CD4-positive, alpha-beta T cell (primary cell): ENCODE measurements at regions not wholly inside any gene's neighbourhood (a gene's known extent, or its start where the extent isn't known, plus 50 kb on each side); places are given as distances from the start of the nearest gene placed in this dataset.
A peak's percentile ranks its signal among the peaks of the same experiment; 100 is the strongest.

Experiments
- ATAC-seq: fragments of 200-7000 bp; cut with Tn5 transposase; one replicate; pipeline ENCODE4 v1.10.0; 2022; ENCODE audit warnings: mild to moderate bottlenecking; ENCODE audit not compliant: poor library complexity
- CTCF ChIA-PET: fragments of 350-600 bp; sonication (Branson Sonifier 250); formaldehyde crosslinking; loops from one replicate; lab custom pipeline; 2021; ENCODE audit warnings: antibody characterized with exemption, inconsistent platforms; lab: Charles Lee
- POLR2A ChIA-PET: fragments of 350-600 bp; sonication (Branson Sonifier 250); formaldehyde crosslinking; loops from one replicate; lab custom pipeline; 2021; ENCODE audit warnings: antibody characterized with exemption, inconsistent platforms; lab: Charles Lee
- DNase-seq, 14 experiments: peaks; one replicate each; pipeline ENCODE4 v3.0.0-alpha.2; 2013 to 2020; ENCODE audit warnings: mixed read lengths in 2 of 14
- H3K27ac ChIP-seq, 2 donors: one replicate each; pipeline versions ENCODE4 v1.5.1 to v1.7.0; 2013; ENCODE audit warnings: low read length in 2 of 2, low read depth in 1 of 2, mild to moderate bottlenecking in 1 of 2
- H3K27me3 ChIP-seq, 2 experiments: 1 replicate in 1 of 2; 2 replicates in 1 of 2; pipeline versions ENCODE4 v1.6.1 to v1.7.0; 2013; ENCODE audit warnings: low read length in 2 of 2, control low read depth in 1 of 2, mild to moderate bottlenecking in 1 of 2, moderate library complexity in 1 of 2; ENCODE audit not compliant: insufficient read depth in 2 of 2, control insufficient read depth in 1 of 2
- H3K36me3 ChIP-seq: one replicate; pipeline ENCODE4 v1.6.1; 2013; ENCODE audit warnings: low read length, control low read depth; ENCODE audit not compliant: insufficient read depth
- H3K4me1 ChIP-seq: one replicate; pipeline ENCODE4 v1.6.1; 2013; ENCODE audit warnings: low read length, control low read depth; ENCODE audit not compliant: insufficient read depth
- H3K4me3 ChIP-seq: one replicate; pipeline ENCODE4 v1.5.1; 2013; ENCODE audit warnings: mild to moderate bottlenecking, low read length, moderate library complexity
- H3K9me3 ChIP-seq, 2 experiments: 1 replicate in 1 of 2; 2 replicates in 1 of 2; pipeline versions ENCODE4 v1.6.1 to v1.7.0; 2013; ENCODE audit warnings: low read length in 2 of 2, mild to moderate bottlenecking in 2 of 2, control low read depth in 1 of 2, moderate library complexity in 1 of 2; ENCODE audit not compliant: control insufficient read depth in 1 of 2, insufficient read depth in 1 of 2
- H3K27ac Mint-ChIP-seq: one replicate; pipeline ENCODE4 v1.8.0; 2020; ENCODE audit warnings: mixed read lengths
- H3K27me3 Mint-ChIP-seq: one replicate; pipeline ENCODE4 v1.8.0; 2021; ENCODE audit warnings: mixed read lengths
- H3K36me3 Mint-ChIP-seq: one replicate; pipeline ENCODE4 v1.8.0; 2021; ENCODE audit warnings: low read depth, mixed read lengths
- H3K4me1 Mint-ChIP-seq: one replicate; pipeline ENCODE4 v1.8.0; 2021; ENCODE audit warnings: low read depth, mixed read lengths
- H3K4me3 Mint-ChIP-seq: one replicate; pipeline ENCODE4 v1.8.0; 2020; ENCODE audit warnings: mild to moderate bottlenecking, mixed read lengths
- H3K9me3 Mint-ChIP-seq: one replicate; pipeline ENCODE4 v1.8.0; 2020; ENCODE audit warnings: mixed read lengths
- CTCF ChIP-seq: fragments of 200-600 bp; IDR thresholded peaks from one replicate; pipeline ENCODE4 v1.8.0; 2022; ENCODE audit warnings: antibody characterized with exemption, mild to moderate bottlenecking
- intact Hi-C, 2 experiments: fragments of 100-400 bp; cut with DNase I in 1 of 2; cut with micrococcal nuclease in 1 of 2; formaldehyde crosslinking; loops; one replicate each; pipeline versions ENCODE4 v1.15.1 to v1.9.0; 2023 to 2025; cut with DNase I, micrococcal nuclease

- DNase-seq: no peak
- no peak for ATAC-seq
- POLR2A ChIA-PET: no interaction called here
- no peak for TF ChIP-seq CTCF
- intact Hi-C loops: no loop called here
- H3K36me3 ChIP-seq: no peaks in the 10 kb centered on the region
- H3K27me3 ChIP-seq: no peaks in the 10 kb centered on the region
- no peaks in the 10 kb centered on the region for H3K4me1 ChIP-seq
- Mint-ChIP-seq H3K36me3 (no peaks in the 10 kb centered on the region), H3K4me1 (peaks cover 14% of the 10 kb centered on the region), H3K27me3 (peaks cover 6% of the 10 kb centered on the region), H3K4me3 (no peak overlapping the region), H3K27ac (no peak overlapping the region), H3K9me3 (no peaks in the 10 kb centered on the region)
- no peaks in the 10 kb centered on the region for H3K9me3 ChIP-seq
- CTCF ChIA-PET: interaction anchor here (1.0 kb wide), 1 partner anchor 8 kb away, joined by 3 read pairs; no protein-coding TSS in a partner anchor
- H3K4me3 ChIP-seq: no peak overlapping the region
- no peak overlapping the region for H3K27ac ChIP-seq
Observed at GRCh38 chr4:128517096-128517738, 229.6 kb upstream of the PGRMC2 start.

- ATAC-seq (no peak), DNase-seq (no peak)
- H3K27me3 Mint-ChIP-seq: no peaks in the 10 kb centered on the region
- no peak for TF ChIP-seq CTCF
- H3K9me3 Mint-ChIP-seq: no peaks in the 10 kb centered on the region
- Histone ChIP-seq H3K36me3 (no peaks in the 10 kb centered on the region), H3K4me1 (no peaks in the 10 kb centered on the region), H3K4me3 (no peak overlapping the region), H3K9me3 (no peaks in the 10 kb centered on the region), H3K27ac (no peak overlapping the region), H3K27me3 (no peaks in the 10 kb centered on the region)
- H3K36me3 Mint-ChIP-seq: no peaks in the 10 kb centered on the region
- POLR2A ChIA-PET: no interaction called here
- intact Hi-C loops: no loop called here
- no peak overlapping the region for H3K27ac Mint-ChIP-seq
- H3K4me1 Mint-ChIP-seq: peaks cover 14% of the 10 kb centered on the region
- CTCF ChIA-PET: no interaction called here
- H3K4me3 Mint-ChIP-seq: no peak overlapping the region
Observed at GRCh38 chr4:128516301-128516969, 228.8 kb upstream of the PGRMC2 start.

GRCh38 chr4:128513664-128514484 lies 226.3 kb upstream of the PGRMC2 start:
- no peaks in the 10 kb centered on the region for H3K36me3 ChIP-seq
- intact Hi-C loops: no loop called here
- no peaks in the 10 kb centered on the region for H3K27me3 ChIP-seq
- peak in 4 of 14 experiments; percentile 3 to 19 (median 13) for DNase-seq
- CTCF ChIA-PET: no interaction called here
- H3K4me3 ChIP-seq: peak overlapping the region; percentile 13
- Mint-ChIP-seq H3K9me3 (no peaks in the 10 kb centered on the region), H3K36me3 (no peaks in the 10 kb centered on the region), H3K27ac (peak overlapping the region; percentile 67), H3K4me3 (peak overlapping the region; percentile 52), H3K27me3 (no peaks in the 10 kb centered on the region), H3K4me1 (peaks cover 14% of the 10 kb centered on the region)
- H3K27ac ChIP-seq: no peak overlapping the region
- no peaks in the 10 kb centered on the region for H3K4me1 ChIP-seq
- TF ChIP-seq CTCF: no peak
- POLR2A ChIA-PET: no interaction called here
- no peaks in the 10 kb centered on the region for H3K9me3 ChIP-seq
- peak; percentile 46 for ATAC-seq
